HepG2 (cell line): ENCODE measurements at regions not wholly inside any gene's neighbourhood (a gene's known extent, or its start where the extent isn't known, plus 50 kb on each side); places are given as distances from the start of the nearest gene placed in this dataset.

ENCODE experiments used
- ATAC-seq: fragments of 200-7000 bp; cut with Tn5 transposase; 3 replicates; pipeline ENCODE4 v1.9.1; 2020; ENCODE audit warnings: mild to moderate bottlenecking, moderate library complexity
- BruUV-seq: library from RNA; stranded (reverse); fragments of 400-500 nt; replicated peaks from 2 replicates; lab custom pipeline; 2021; lab: Mats Ljungman, UMichigan
- CTCF ChIA-PET: fragments of 300-600 bp; formaldehyde crosslinking; extraction: SDS; loops from one replicate; lab custom pipeline; 2021; ENCODE audit warnings: low total read pairs, inconsistent platforms, low intra/inter-chr PET ratio; lab: Yijun Ruan, JAX
- POLR2A ChIA-PET: fragments of 350-600 bp; sonication (Branson Sonifier 250); formaldehyde crosslinking; loops from one replicate; lab custom pipeline; 2020; ENCODE audit warnings: antibody characterized with exemption, inconsistent platforms; lab: Yijun Ruan, JAX
- DNase-seq: peaks from one replicate; pipeline ENCODE4 v3.0.0-alpha.2; 2015; ENCODE audit warnings: low spot score
- FAIRE-seq: peaks from 3 replicates; lab custom pipeline; 2011; peaks lifted over from hg19 to GRCh38; lab: Jason Lieb, UNC
- H2AFZ ChIP-seq: one replicate; pipeline ENCODE4 v1.6.1; 2011; ENCODE audit warnings: low read length, inconsistent platforms
- H3K27ac ChIP-seq: fragments of 300-600 bp; 3 replicates; pipeline ENCODE4 v1.8.0; 2011; ENCODE audit warnings: mixed run types, mild to moderate bottlenecking, mixed read lengths, low read length, inconsistent platforms; ENCODE audit not compliant: insufficient read depth; ENCODE audit errors: extremely low read length
- H3K27me3 ChIP-seq, 2 experiments: fragments of 200-600 bp in 1 of 2; 2 replicates in 1 of 2; 3 replicates in 1 of 2; pipeline versions ENCODE4 v1.6.0 to v1.8.0; 2011; ENCODE audit warnings: low read length in 2 of 2, mild to moderate bottlenecking in 2 of 2, moderate library complexity in 2 of 2, inconsistent platforms in 1 of 2; ENCODE audit not compliant: insufficient read depth in 2 of 2, control insufficient read depth in 1 of 2
- H3K36me3 ChIP-seq, 2 experiments: fragments of 200-600 bp in 1 of 2; replicated peaks in 1 of 2; 2 replicates in 1 of 2; 3 replicates in 1 of 2; pipeline versions ENCODE4 v1.5.1 to v1.8.0; 2011; ENCODE audit warnings: low read length in 2 of 2, inconsistent platforms in 1 of 2; ENCODE audit not compliant: insufficient read depth in 2 of 2, control insufficient read depth in 1 of 2
- H3K4me1 ChIP-seq: 2 replicates; pipeline ENCODE4 v1.5.1; 2012; ENCODE audit warnings: low read length, inconsistent platforms; ENCODE audit not compliant: insufficient read depth
- H3K4me2 ChIP-seq: 2 replicates; pipeline ENCODE4 v1.6.0; 2011; ENCODE audit warnings: low read depth, low read length, inconsistent platforms
- H3K4me3 ChIP-seq, 3 experiments: fragments of 200-600 bp in 1 of 3; sonication (generic), shearing (Covaris generic) in 1 of 3; replicated peaks in 1 of 3; 2 replicates each; pipeline ENCODE4 v1.5.1; 2011 to 2016; ENCODE audit warnings: low read length in 3 of 3, inconsistent platforms in 2 of 3, low read depth in 2 of 3, mild to moderate bottlenecking in 2 of 3, control low read depth in 1 of 3, mixed read lengths in 1 of 3; ENCODE audit not compliant: insufficient read depth in 1 of 3
- H3K79me2 ChIP-seq: one replicate; pipeline ENCODE4 v1.6.1; 2011; ENCODE audit warnings: low read length, inconsistent platforms; ENCODE audit not compliant: insufficient read depth
- H3K9ac ChIP-seq: 2 replicates; pipeline ENCODE4 v1.6.0; 2011; ENCODE audit warnings: mild to moderate bottlenecking, low read depth, low read length, inconsistent platforms; ENCODE audit not compliant: insufficient read depth
- H3K9me3 ChIP-seq: 2 replicates; pipeline ENCODE4 v1.5.1; 2012; ENCODE audit warnings: mild to moderate bottlenecking, low read length
- H4K20me1 ChIP-seq: 2 replicates; pipeline ENCODE4 v1.6.0; 2011; ENCODE audit warnings: inconsistent platforms, mild to moderate bottlenecking, low read length, moderate library complexity; ENCODE audit not compliant: insufficient read depth
- ATAD3A ChIP-seq: sonication (generic); formaldehyde crosslinking; IDR thresholded peaks from 2 replicates; pipeline ENCODE4 v1.4.0; 2020; ENCODE audit warnings: missing genetic modification reagents
- CENPX ChIP-seq: sonication (generic); formaldehyde crosslinking; IDR thresholded peaks from 2 replicates; pipeline ENCODE4 v1.9.0; 2021; ENCODE audit warnings: mild to moderate bottlenecking, missing genetic modification reagents, moderate library complexity
- FLYWCH1 ChIP-seq: sonication (generic); formaldehyde crosslinking; IDR thresholded peaks from 2 replicates; pipeline ENCODE4 v1.8.1; 2023; ENCODE audit warnings: mild to moderate bottlenecking, missing genetic modification reagents
- FOXJ3 ChIP-seq: sonication (generic); formaldehyde crosslinking; IDR thresholded peaks from 2 replicates; pipeline ENCODE4 v1.4.0; 2020; ENCODE audit warnings: missing genetic modification reagents, mild to moderate bottlenecking, borderline replicate concordance
- IKZF1 ChIP-seq: fragments of 450-650 bp; IDR thresholded peaks from 2 replicates; pipeline ENCODE4 v1.7.1; 2016
- MAFK ChIP-seq, 2 experiments: IDR thresholded peaks in 1 of 2; conservative IDR thresholded peaks in 1 of 2; 2 replicates each; pipeline ENCODE4 v1.6.1; 2011; ENCODE audit warnings: improper control_type of control experiment in 2 of 2, low read length in 2 of 2
- MTA1 ChIP-seq: sonication (generic); formaldehyde crosslinking; IDR thresholded peaks from 2 replicates; pipeline ENCODE4 v1.4.0; 2020; ENCODE audit warnings: missing genetic modification reagents, mild to moderate bottlenecking, borderline replicate concordance
- SIX1 ChIP-seq: sonication (generic); formaldehyde crosslinking; IDR thresholded peaks from 2 replicates; pipeline ENCODE4 v1.4.0; 2020; ENCODE audit warnings: missing genetic modification reagents, borderline replicate concordance
- SRSF1 ChIP-seq: fragments of 200-400 bp; formaldehyde crosslinking; optimal IDR thresholded peaks from 2 replicates; pipeline ENCODE3; 2017; ENCODE audit warnings: mild to moderate bottlenecking, low read depth, low read length, moderate library complexity
- TRIM24 ChIP-seq: sonication (generic); formaldehyde crosslinking; IDR thresholded peaks from 2 replicates; pipeline ENCODE4 v1.8.0; 2022; ENCODE audit warnings: mild to moderate bottlenecking, missing genetic modification reagents
- WIZ ChIP-seq: sonication (generic); formaldehyde crosslinking; IDR thresholded peaks from 2 replicates; pipeline ENCODE4 v1.5.1; 2020; ENCODE audit warnings: mild to moderate bottlenecking, missing genetic modification reagents
- ZNF317 ChIP-seq: sonication (generic); formaldehyde crosslinking; IDR thresholded peaks from 2 replicates; pipeline ENCODE4 v1.5.0; 2020; ENCODE audit warnings: mild to moderate bottlenecking, missing genetic modification reagents
- ZNF354B ChIP-seq: sonication (generic); formaldehyde crosslinking; IDR thresholded peaks from 2 replicates; pipeline ENCODE4 v1.8.0; 2022; ENCODE audit warnings: mild to moderate bottlenecking, missing genetic modification reagents
- ZNF414 ChIP-seq: sonication (generic); formaldehyde crosslinking; IDR thresholded peaks from 2 replicates; pipeline ENCODE4 v1.5.0; 2020; ENCODE audit warnings: missing genetic modification reagents
- ZNF501 ChIP-seq: sonication (generic); formaldehyde crosslinking; IDR thresholded peaks from 2 replicates; pipeline ENCODE4 v1.5.1; 2020; ENCODE audit warnings: mild to moderate bottlenecking, moderate library complexity, missing genetic modification reagents
- ZNF512 ChIP-seq: sonication (generic); formaldehyde crosslinking; IDR thresholded peaks from 2 replicates; pipeline ENCODE4 v1.4.0; 2020; ENCODE audit warnings: mild to moderate bottlenecking, missing genetic modification reagents
- WGBS: methylation state at CpG from one replicate; pipeline ENCODE4 v1.1.6; 2017; ENCODE audit warnings: low lambda C conversion rate; 5-methylcytosine and 5-hydroxymethylcytosine counted together
- in situ Hi-C: cut with HindIII; loops from 2 replicates; pipeline ENCODE4 v1.10.0; 2017; ENCODE audit warnings: low pct_unique_long_range_greater_than_20kb; ENCODE audit not compliant: extremely low pct_ligation_motif_present
- intact Hi-C: fragments of 100-400 bp; cut with micrococcal nuclease; formaldehyde crosslinking; loops from one replicate; pipeline ENCODE4 v1.10.0; 2022; ENCODE audit not compliant: unreplicated experiment

- Histone ChIP-seq H3K36me3 (no peaks in the 10 kb centered on the region), H3K9me3 (no peaks in the 10 kb centered on the region), H3K4me1 (peaks cover 22% of the 10 kb centered on the region), H3K9ac (no peak overlapping the region), H4K20me1 (no peaks in the 10 kb centered on the region), H2AFZ (no peak overlapping the region), H3K4me3 (no peak overlapping the region), H3K79me2 (no peaks in the 10 kb centered on the region)
- in situ Hi-C loops (no loop called here), intact Hi-C loops (no loop called here)
- WGBS = 87% methylated on average over 1 of the region's 1 CpG
- BruUV-seq = no TSS peak
- TF ChIP-seq FLYWCH1 (no peak), WIZ (CRISPR knock-in tag) (no peak), SRSF1 (no peak), ZNF501 (CRISPR knock-in tag) (no peak), FOXJ3 (CRISPR knock-in tag) (no peak), ZNF414 (no peak), ZNF512 (no peak), MAFK (conservative IDR thresholded peaks at IDR 0.05 in 1 of 2, IDR thresholded peaks at IDR 0.05 in 1 of 2; ENCODE audit: low read length in 2 of 2) (no peak), IKZF1 (no peak), CENPX (CRISPR knock-in tag) (no peak), ZNF317 (CRISPR knock-in tag) (no peak), SIX1 (CRISPR knock-in tag) (no peak), TRIM24 (CRISPR knock-in tag) (no peak), ATAD3A (CRISPR knock-in tag) (no peak), ZNF354B (CRISPR knock-in tag) (no peak), MTA1 (CRISPR knock-in tag) (no peak)
- TF ChIP-seq, all 625 proteins: peak for 0
- ATAC-seq (no peak), FAIRE-seq (no peak), DNase-seq (no peak)
- ChIA-PET POLR2A (no interaction called here), CTCF (no interaction called here)
- no peak overlapping the region for H3K4me2 ChIP-seq
- no peaks in the 10 kb centered on the region for H3K27me3 ChIP-seq
- no peak overlapping the region for H3K27ac ChIP-seq
Measured at GRCh38 chr18:34965566-34965965, 75.6 kb upstream of the MAPRE2 start.
